ENCODE measurements at regions not wholly inside any gene's neighbourhood (a gene's known extent, or its start where the extent isn't known, plus 50 kb on each side); places are given as distances from the start of the nearest gene placed in this dataset.

DNA sequence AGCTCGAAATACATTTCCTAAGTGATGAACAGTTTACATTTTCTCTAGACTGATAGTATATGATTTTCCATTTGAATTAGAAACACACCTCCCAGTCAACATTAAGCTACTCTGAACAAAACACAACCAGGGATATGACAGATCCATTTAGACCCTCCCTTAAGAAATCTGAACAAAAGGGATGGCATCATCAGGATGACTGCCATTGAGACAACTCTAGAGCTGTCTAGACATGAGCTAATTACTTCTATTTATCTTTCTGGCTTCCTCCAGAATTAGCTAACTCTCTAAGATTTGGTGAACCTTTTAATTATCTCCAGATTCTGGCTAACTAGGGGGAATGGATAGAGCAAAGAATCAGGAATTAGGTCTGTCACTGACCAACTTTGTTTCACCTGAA lies 92.9 kb upstream of the IGF1 start:
- Histone ChIP-seq H3K27me3 (ENCODE audit: insufficient read depth, low read length, poor library complexity) (no peaks in the 10 kb centered on the region), H2BK5ac (ENCODE audit: low read length) (no peak overlapping the region), H2BK120ac (ENCODE audit: low read depth, low read length) (no peak overlapping the region), H3K79me2 (ENCODE audit: control insufficient read depth, insufficient read depth, low read length) (no peaks in the 10 kb centered on the region), H3K4ac (ENCODE audit: low read depth, low read length) (no peak overlapping the region), H3K18ac (ENCODE audit: low read length) (no peak overlapping the region), H3K23ac (ENCODE audit: low read length) (no peak overlapping the region), H3K4me2 (ENCODE audit: low read length) (no peak overlapping the region), H3K27ac (ENCODE audit: low read depth, low read length) (no peak overlapping the region), H3K4me3 (ENCODE audit: low read length) (no peak overlapping the region), H2AK5ac (ENCODE audit: low read length) (no peak overlapping the region), H3K9ac (ENCODE audit: low read length) (no peak overlapping the region), H2BK15ac (replicated peaks; ENCODE audit: low read depth) (no peak overlapping the region), H3K56ac (ENCODE audit: low read length) (no peak overlapping the region), H4K5ac (ENCODE audit: low read length) (no peak overlapping the region), H4K8ac (ENCODE audit: low read depth, low read length) (no peak overlapping the region), H3K36me3 (ENCODE audit: control insufficient read depth, insufficient read depth, low read length) (no peaks in the 10 kb centered on the region), H3K4me1 (ENCODE audit: control insufficient read depth, low read depth, low read length) (no peaks in the 10 kb centered on the region), H3K79me1 (ENCODE audit: low read length) (no peaks in the 10 kb centered on the region)
- DNase-seq, result no peak
- WGBS (ENCODE audit: extremely low coverage, insufficient coverage, low lambda C conversion rate), result no CpG with 5 or more reads among the region's 1 CpG

DNA sequence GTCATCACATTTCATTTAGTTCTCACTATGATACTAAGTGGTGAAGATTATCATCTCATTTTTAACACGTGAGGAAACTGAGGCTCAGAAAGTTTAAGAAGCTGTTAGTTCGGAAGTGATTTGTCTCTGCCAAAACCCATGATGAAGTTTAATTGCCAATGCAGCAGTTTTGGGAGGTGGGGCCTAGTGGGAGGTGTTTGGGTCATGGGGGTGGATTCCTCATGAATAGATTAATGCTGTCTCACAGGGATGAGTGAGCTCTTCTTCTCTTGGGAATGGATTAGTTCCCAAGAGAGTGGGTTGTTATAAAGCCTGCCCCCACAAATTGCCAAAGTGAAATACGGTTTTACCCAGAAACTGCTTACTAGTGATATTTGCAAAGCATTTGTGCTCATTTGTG lies 91.5 kb upstream of the IGF1 start:
- Histone ChIP-seq H3K4me3 (ENCODE audit: low read length) (no peak overlapping the region), H2AK5ac (ENCODE audit: low read length) (no peak overlapping the region), H3K9ac (ENCODE audit: low read length) (no peak overlapping the region), H3K56ac (ENCODE audit: low read length) (no peak overlapping the region), H2BK120ac (ENCODE audit: low read depth, low read length) (no peak overlapping the region), H2BK5ac (ENCODE audit: low read length) (no peak overlapping the region), H4K5ac (ENCODE audit: low read length) (no peak overlapping the region), H3K18ac (ENCODE audit: low read length) (no peak overlapping the region), H3K27me3 (ENCODE audit: insufficient read depth, low read length, poor library complexity) (no peaks in the 10 kb centered on the region), H3K4me2 (ENCODE audit: low read length) (no peak overlapping the region), H3K79me1 (ENCODE audit: low read length) (no peaks in the 10 kb centered on the region), H3K4me1 (ENCODE audit: control insufficient read depth, low read depth, low read length) (no peaks in the 10 kb centered on the region), H3K4ac (ENCODE audit: low read depth, low read length) (no peak overlapping the region), H3K23ac (ENCODE audit: low read length) (no peak overlapping the region), H4K8ac (ENCODE audit: low read depth, low read length) (no peak overlapping the region), H3K36me3 (ENCODE audit: control insufficient read depth, insufficient read depth, low read length) (no peaks in the 10 kb centered on the region), H3K27ac (ENCODE audit: low read depth, low read length) (no peak overlapping the region), H2BK15ac (replicated peaks; ENCODE audit: low read depth) (no peak overlapping the region), H3K79me2 (ENCODE audit: control insufficient read depth, insufficient read depth, low read length) (no peaks in the 10 kb centered on the region)
- no peak for DNase-seq
- no CpG with 5 or more reads among the region's 3 CpGs for WGBS (ENCODE audit: extremely low coverage, insufficient coverage, low lambda C conversion rate)

DNA sequence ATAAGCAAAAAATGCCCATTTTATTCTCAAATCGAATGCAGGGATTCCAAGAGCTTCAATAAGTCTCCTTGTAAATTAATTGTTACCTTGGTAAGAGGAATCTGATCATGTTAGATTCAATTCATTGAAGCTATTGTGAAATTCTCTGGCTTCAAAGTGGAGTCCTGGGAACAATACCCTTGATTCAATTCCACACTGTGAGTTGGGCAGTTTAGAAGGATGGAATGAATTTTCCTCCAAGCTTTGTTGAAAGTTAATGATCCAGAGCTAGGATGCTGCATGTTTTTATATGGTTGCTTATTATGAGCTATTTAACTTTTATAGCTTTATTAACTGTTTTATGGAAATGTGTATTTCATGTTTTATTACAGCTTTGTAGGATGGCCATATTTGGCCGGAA lies 89.9 kb upstream of the IGF1 start:
- Histone ChIP-seq H4K8ac (ENCODE audit: low read depth, low read length) (no peak overlapping the region), H3K23ac (ENCODE audit: low read length) (no peak overlapping the region), H2BK15ac (replicated peaks; ENCODE audit: low read depth) (no peak overlapping the region), H2BK120ac (ENCODE audit: low read depth, low read length) (no peak overlapping the region), H3K27ac (ENCODE audit: low read depth, low read length) (no peak overlapping the region), H4K5ac (ENCODE audit: low read length) (no peak overlapping the region), H3K79me1 (ENCODE audit: low read length) (no peaks in the 10 kb centered on the region), H3K36me3 (ENCODE audit: control insufficient read depth, insufficient read depth, low read length) (no peaks in the 10 kb centered on the region), H3K4ac (ENCODE audit: low read depth, low read length) (no peak overlapping the region), H3K4me1 (ENCODE audit: control insufficient read depth, low read depth, low read length) (no peaks in the 10 kb centered on the region), H2BK5ac (ENCODE audit: low read length) (no peak overlapping the region), H3K27me3 (ENCODE audit: insufficient read depth, low read length, poor library complexity) (no peaks in the 10 kb centered on the region), H3K56ac (ENCODE audit: low read length) (no peak overlapping the region), H3K9ac (ENCODE audit: low read length) (no peak overlapping the region), H3K4me2 (ENCODE audit: low read length) (no peak overlapping the region), H3K79me2 (ENCODE audit: control insufficient read depth, insufficient read depth, low read length) (no peaks in the 10 kb centered on the region), H3K18ac (ENCODE audit: low read length) (no peak overlapping the region), H3K4me3 (ENCODE audit: low read length) (no peak overlapping the region), H2AK5ac (ENCODE audit: low read length) (no peak overlapping the region)
- no peak for DNase-seq
- WGBS (ENCODE audit: extremely low coverage, insufficient coverage, low lambda C conversion rate), result no CpG with 5 or more reads among the region's 2 CpGs

DNA sequence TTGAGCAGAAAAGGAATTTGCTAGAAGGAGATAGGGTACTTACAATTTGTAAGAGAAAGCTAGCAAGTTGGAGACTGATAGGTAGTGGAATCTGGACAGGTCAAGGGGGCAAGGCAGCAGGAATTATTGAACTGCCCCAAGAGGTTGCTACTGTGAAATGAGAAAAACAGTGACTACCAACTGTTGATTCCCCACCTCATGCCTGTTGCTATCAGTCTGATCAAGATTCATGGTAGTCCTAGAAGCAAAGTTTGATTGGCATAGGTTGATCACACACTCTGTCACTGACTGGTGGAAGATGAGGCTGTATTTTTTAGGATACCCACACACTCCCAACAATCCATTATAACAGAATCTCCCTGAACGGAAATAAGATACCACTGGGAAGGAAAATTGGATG lies 89.4 kb upstream of the IGF1 start:
- no peak overlapping the region for H2BK15ac ChIP-seq (replicated peaks; ENCODE audit: low read depth)
- H3K4me1 ChIP-seq (ENCODE audit: control insufficient read depth, low read depth, low read length), result no peaks in the 10 kb centered on the region
- H3K27me3 ChIP-seq (ENCODE audit: insufficient read depth, low read length, poor library complexity), result no peaks in the 10 kb centered on the region
- no peak overlapping the region for H3K9ac ChIP-seq (ENCODE audit: low read length)
- H3K27ac ChIP-seq (ENCODE audit: low read depth, low read length), result no peak overlapping the region
- H3K36me3 ChIP-seq (ENCODE audit: control insufficient read depth, insufficient read depth, low read length), result no peaks in the 10 kb centered on the region
- H4K5ac ChIP-seq (ENCODE audit: low read length), result no peak overlapping the region
- no peak overlapping the region for H3K18ac ChIP-seq (ENCODE audit: low read length)
- H3K4me2 ChIP-seq (ENCODE audit: low read length), result no peak overlapping the region
- H4K8ac ChIP-seq (ENCODE audit: low read depth, low read length), result no peak overlapping the region
- WGBS (ENCODE audit: extremely low coverage, insufficient coverage, low lambda C conversion rate), result no CpG with 5 or more reads among the region's 1 CpG
- no peak overlapping the region for H3K4ac ChIP-seq (ENCODE audit: low read depth, low read length)
- H3K4me3 ChIP-seq (ENCODE audit: low read length), result no peak overlapping the region
- no peak overlapping the region for H2BK5ac ChIP-seq (ENCODE audit: low read length)
- no peaks in the 10 kb centered on the region for H3K79me1 ChIP-seq (ENCODE audit: low read length)
- DNase-seq, result no peak
- no peak overlapping the region for H3K56ac ChIP-seq (ENCODE audit: low read length)
- no peaks in the 10 kb centered on the region for H3K79me2 ChIP-seq (ENCODE audit: control insufficient read depth, insufficient read depth, low read length)
- no peak overlapping the region for H2AK5ac ChIP-seq (ENCODE audit: low read length)
- no peak overlapping the region for H2BK120ac ChIP-seq (ENCODE audit: low read depth, low read length)
- no peak overlapping the region for H3K23ac ChIP-seq (ENCODE audit: low read length)

DNA sequence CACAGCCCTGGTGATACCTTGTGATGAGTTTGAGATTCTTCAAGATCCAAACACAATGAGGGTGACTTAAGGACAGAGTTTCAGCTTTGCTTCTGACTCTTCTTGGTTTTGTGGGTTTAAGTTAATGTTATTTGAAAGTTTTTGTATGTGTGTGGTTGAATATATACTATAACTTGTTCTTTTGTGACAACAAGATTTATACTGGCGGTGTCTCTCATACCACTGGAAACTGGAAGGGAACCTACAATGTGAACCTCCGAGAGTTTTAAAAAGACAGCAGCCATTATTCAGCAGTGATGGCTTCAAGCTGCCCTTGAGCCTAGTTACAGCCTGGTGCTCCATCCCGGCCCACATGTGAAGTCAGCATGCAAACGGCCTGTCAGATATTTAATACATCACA lies 87.9 kb upstream of the IGF1 start:
- H3K18ac ChIP-seq (ENCODE audit: low read length), result no peak overlapping the region
- no peak overlapping the region for H2AK5ac ChIP-seq (ENCODE audit: low read length)
- no peak overlapping the region for H3K4me2 ChIP-seq (ENCODE audit: low read length)
- no peak overlapping the region for H3K56ac ChIP-seq (ENCODE audit: low read length)
- H3K4ac ChIP-seq (ENCODE audit: low read depth, low read length), result no peak overlapping the region
- H3K4me3 ChIP-seq (ENCODE audit: low read length), result no peak overlapping the region
- H3K27me3 ChIP-seq (ENCODE audit: insufficient read depth, low read length, poor library complexity), result no peaks in the 10 kb centered on the region
- H3K4me1 ChIP-seq (ENCODE audit: control insufficient read depth, low read depth, low read length), result no peaks in the 10 kb centered on the region
- H3K36me3 ChIP-seq (ENCODE audit: control insufficient read depth, insufficient read depth, low read length), result no peaks in the 10 kb centered on the region
- H3K27ac ChIP-seq (ENCODE audit: low read depth, low read length), result no peak overlapping the region
- H3K79me2 ChIP-seq (ENCODE audit: control insufficient read depth, insufficient read depth, low read length), result no peaks in the 10 kb centered on the region
- no peak overlapping the region for H4K8ac ChIP-seq (ENCODE audit: low read depth, low read length)
- no peak overlapping the region for H2BK120ac ChIP-seq (ENCODE audit: low read depth, low read length)
- no peak overlapping the region for H3K23ac ChIP-seq (ENCODE audit: low read length)
- no peak overlapping the region for H2BK5ac ChIP-seq (ENCODE audit: low read length)
- no peak overlapping the region for H3K9ac ChIP-seq (ENCODE audit: low read length)
- DNase-seq, result no peak
- WGBS (ENCODE audit: extremely low coverage, insufficient coverage, low lambda C conversion rate), result no CpG with 5 or more reads among the region's 4 CpGs
- H3K79me1 ChIP-seq (ENCODE audit: low read length), result no peaks in the 10 kb centered on the region
- no peak overlapping the region for H2BK15ac ChIP-seq (replicated peaks; ENCODE audit: low read depth)
- H4K5ac ChIP-seq (ENCODE audit: low read length), result no peak overlapping the region

DNA sequence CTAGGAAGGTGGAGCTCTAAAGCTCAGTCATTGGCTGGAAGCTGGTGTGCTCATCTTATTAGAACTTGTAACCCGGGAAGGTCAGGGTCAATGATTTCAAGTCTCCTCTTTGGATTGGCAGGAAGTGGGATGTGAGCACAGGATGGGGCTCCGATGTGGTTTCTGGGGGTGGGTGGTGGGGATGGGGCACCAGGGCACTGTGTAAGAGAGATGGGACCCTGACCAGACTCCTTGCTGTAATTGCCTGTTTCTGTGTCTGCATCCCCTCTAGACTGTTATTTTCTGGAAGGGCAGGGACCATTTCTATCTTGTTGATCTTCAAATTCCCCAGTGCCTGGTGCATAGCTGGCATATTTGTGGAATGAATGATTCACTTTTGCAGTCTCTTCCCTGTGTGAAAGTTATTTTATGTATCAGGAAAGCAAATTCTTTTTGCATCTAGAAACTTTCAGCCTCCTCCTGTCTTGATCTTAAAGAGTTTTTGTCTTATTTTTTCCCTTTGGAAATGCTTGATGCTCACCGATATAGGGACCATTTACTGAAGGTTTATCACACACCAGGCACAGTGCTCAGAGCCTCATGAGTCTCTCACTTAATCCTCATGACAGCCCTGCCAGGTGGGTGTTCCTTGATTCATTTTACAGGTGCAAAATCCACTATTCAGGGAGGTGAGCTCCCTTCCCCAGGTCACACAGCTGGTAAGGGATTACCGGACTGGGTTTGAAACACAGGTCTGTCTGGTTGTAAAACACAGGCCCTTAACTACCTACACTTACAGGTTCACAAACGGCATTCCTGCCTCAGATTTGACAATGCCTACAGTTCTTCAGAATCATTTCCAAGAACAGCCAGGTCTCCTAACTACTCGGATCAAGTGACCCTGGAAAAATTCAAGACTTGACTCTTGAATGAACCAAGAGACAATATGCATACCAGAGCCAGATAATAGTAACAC lies 86.9 kb upstream of the IGF1 start:
- no peaks in the 10 kb centered on the region for H3K4me1 ChIP-seq (ENCODE audit: control insufficient read depth, low read depth, low read length)

More for the DNA sequence above, 86.9 kb upstream of the IGF1 start:
- WGBS (ENCODE audit: extremely low coverage, insufficient coverage, low lambda C conversion rate), result no CpG with 5 or more reads among the region's 6 CpGs
- no peak overlapping the region for H2BK5ac ChIP-seq (ENCODE audit: low read length)
- H3K36me3 ChIP-seq (ENCODE audit: control insufficient read depth, insufficient read depth, low read length), result no peaks in the 10 kb centered on the region
- no peaks in the 10 kb centered on the region for H3K27me3 ChIP-seq (ENCODE audit: insufficient read depth, low read length, poor library complexity)
- H3K9ac ChIP-seq (ENCODE audit: low read length), result no peak overlapping the region
- DNase-seq, result peak; percentile 66
- H4K8ac ChIP-seq (ENCODE audit: low read depth, low read length), result no peak overlapping the region
- H3K4ac ChIP-seq (ENCODE audit: low read depth, low read length), result no peak overlapping the region
- no peak overlapping the region for H2AK5ac ChIP-seq (ENCODE audit: low read length)
- no peak overlapping the region for H2BK120ac ChIP-seq (ENCODE audit: low read depth, low read length)
- H3K79me2 ChIP-seq (ENCODE audit: control insufficient read depth, insufficient read depth, low read length), result no peaks in the 10 kb centered on the region
- no peak overlapping the region for H3K27ac ChIP-seq (ENCODE audit: low read depth, low read length)
- H3K4me2 ChIP-seq (ENCODE audit: low read length), result no peak overlapping the region
- no peak overlapping the region for H4K5ac ChIP-seq (ENCODE audit: low read length)
- H2BK15ac ChIP-seq (replicated peaks; ENCODE audit: low read depth), result no peak overlapping the region
- no peak overlapping the region for H3K4me3 ChIP-seq (ENCODE audit: low read length)
- H3K56ac ChIP-seq (ENCODE audit: low read length), result no peak overlapping the region
- H3K23ac ChIP-seq (ENCODE audit: low read length), result no peak overlapping the region
- H3K79me1 ChIP-seq (ENCODE audit: low read length), result no peaks in the 10 kb centered on the region
- peak overlapping the region; percentile 75 for H3K18ac ChIP-seq (ENCODE audit: low read length)
